GM13977 (cell line): ENCODE measurements at regions not wholly inside any gene's neighbourhood (a gene's known extent, or its start where the extent isn't known, plus 50 kb on each side); places are given as distances from the start of the nearest gene placed in this dataset.

Experiments
- DNase-seq: peaks from one replicate; pipeline ENCODE4 v3.0.0; 2012; ENCODE audit warnings: low spot score
- in situ Hi-C: fragments of 300-500 bp; cut with MboI; formaldehyde crosslinking; loops from one replicate; pipeline ENCODE4 v1.12.0; 2022; ENCODE audit warnings: low sequenced_read_pairs, low pct_unique_long_range_greater_than_20kb, mixed read lengths, inconsistent platforms; ENCODE audit not compliant: unreplicated experiment
- TF ChIP-seq, protein P1 (sequence below): IDR thresholded peaks from 2 replicates; pipeline ENCODE4 v1.5.1; 2012; ENCODE audit warnings: mild to moderate bottlenecking, control low read depth; ENCODE audit not compliant: insufficient read depth; ENCODE audit errors: extremely low read depth, missing control alignments

DNA sequence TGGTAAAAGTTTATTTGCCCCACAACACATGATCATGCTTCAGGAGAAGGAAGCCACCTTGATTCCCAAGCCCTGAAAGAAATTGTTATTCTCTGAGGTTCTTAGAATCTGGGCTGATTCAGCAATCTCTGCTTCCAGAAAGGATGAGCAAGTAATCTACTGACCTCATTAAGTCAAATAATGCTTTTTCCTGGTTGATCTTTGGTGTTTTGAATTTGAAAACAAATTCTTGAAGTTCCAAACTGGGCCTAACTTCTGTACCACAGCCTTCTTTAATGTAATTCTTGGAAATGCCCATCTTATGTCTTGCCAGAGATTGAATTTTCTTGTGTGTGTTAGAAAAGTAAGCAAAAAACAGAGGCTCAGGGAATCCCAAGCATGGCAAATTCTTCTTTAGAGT lies 319.2 kb upstream of the DDHD1 start:
- no peak for DNase-seq
- in situ Hi-C loops: no loop called here
- TF ChIP-seq, protein P1, sequence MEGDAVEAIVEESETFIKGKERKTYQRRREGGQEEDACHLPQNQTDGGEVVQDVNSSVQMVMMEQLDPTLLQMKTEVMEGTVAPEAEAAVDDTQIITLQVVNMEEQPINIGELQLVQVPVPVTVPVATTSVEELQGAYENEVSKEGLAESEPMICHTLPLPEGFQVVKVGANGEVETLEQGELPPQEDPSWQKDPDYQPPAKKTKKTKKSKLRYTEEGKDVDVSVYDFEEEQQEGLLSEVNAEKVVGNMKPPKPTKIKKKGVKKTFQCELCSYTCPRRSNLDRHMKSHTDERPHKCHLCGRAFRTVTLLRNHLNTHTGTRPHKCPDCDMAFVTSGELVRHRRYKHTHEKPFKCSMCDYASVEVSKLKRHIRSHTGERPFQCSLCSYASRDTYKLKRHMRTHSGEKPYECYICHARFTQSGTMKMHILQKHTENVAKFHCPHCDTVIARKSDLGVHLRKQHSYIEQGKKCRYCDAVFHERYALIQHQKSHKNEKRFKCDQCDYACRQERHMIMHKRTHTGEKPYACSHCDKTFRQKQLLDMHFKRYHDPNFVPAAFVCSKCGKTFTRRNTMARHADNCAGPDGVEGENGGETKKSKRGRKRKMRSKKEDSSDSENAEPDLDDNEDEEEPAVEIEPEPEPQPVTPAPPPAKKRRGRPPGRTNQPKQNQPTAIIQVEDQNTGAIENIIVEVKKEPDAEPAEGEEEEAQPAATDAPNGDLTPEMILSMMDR: no peak

DNA sequence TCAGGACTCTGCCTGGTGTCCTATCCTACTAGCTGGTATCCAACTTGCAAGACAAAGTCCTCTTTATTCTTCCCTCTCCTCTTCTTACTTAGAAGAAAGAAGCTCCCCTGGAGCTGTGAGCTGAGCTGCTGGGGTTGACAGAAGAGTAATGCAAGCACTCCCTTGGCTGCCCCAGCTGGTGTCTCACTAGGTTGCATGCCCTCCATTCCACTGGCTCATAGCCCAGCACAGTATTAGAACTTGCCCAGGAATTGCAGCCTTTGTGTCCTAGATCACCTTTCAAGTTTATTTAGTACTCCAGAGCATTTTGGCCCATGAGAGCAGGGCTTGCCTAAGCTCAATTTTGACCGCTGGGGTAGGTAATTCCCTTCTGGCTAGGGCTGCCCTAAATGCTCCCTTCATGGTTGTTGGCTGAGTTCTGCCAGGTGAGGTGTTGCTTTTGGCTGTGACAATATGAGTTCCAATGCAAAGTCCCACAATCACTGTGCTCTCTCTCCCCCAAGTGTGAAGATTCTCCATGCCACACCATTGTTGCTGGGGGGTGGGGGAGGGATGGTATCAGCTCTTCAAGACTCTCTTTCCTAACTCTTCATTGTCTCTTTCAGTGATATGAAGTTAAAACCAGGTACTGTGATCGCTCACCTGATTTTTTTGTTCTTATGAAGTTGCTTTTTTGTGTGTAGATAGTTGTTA lies 317.4 kb upstream of the DDHD1 start:
- no peak for DNase-seq
- in situ Hi-C loops: no loop called here
- TF ChIP-seq, protein P1: no peak

DNA sequence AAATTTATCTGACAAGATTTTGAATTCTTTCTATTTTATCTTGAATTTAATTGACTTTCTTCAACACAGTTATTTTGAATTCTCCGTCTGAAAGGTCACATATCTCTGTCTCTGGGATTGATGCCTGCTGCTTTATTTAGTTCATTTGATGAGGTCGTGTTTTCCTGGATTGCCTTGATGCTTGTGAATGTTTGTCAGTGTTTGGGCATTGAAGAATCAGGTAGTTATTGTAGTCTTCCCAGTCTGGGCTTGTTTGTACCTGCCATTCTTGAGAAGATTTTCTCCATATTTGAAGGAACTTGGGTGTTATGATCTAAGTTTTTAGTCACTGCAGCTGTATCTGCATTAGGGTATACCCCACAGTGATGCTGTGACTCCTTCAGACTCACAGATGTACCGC lies 315.8 kb upstream of the DDHD1 start:
- in situ Hi-C loops: no loop called here
- DNase-seq: no peak
- TF ChIP-seq, protein P1: no peak

DNA sequence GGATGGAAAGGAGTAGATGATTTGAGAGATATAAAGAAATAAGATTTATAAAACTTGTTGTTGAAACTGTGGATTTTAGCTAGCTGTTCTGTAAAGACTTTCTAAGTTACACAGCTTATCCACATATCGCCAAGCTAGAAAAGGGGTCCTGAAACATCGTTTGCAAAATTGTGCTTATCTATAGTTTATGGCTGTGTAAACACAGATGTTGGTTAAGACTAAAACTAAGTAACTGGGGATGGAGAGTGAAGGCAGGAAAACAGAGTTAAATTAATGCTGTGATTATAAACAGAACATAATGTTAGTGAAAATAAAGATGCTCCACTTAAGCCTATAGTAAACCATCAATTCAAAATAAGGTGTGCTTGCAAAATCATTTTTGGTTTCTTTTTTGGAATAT lies 311.3 kb upstream of the DDHD1 start:
- TF ChIP-seq, protein P1: no peak
- in situ Hi-C loops: no loop called here
- DNase-seq: no peak

- in situ Hi-C loops: no loop called here
- TF ChIP-seq, protein P1: no peak
- no peak for DNase-seq
These were observed 310.0 kb upstream of the DDHD1 start for GRCh38 chr14:53462931-53463778.

- in situ Hi-C loops: no loop called here
- TF ChIP-seq, protein P1: no peak
- DNase-seq: no peak
These were observed 308.7 kb upstream of the DDHD1 start for GRCh38 chr14:53461858-53462257.
